ENCODE measurements at regions not wholly inside any gene's neighbourhood (a gene's known extent, or its start where the extent isn't known, plus 50 kb on each side); places are given as distances from the start of the nearest gene placed in this dataset.

DNA sequence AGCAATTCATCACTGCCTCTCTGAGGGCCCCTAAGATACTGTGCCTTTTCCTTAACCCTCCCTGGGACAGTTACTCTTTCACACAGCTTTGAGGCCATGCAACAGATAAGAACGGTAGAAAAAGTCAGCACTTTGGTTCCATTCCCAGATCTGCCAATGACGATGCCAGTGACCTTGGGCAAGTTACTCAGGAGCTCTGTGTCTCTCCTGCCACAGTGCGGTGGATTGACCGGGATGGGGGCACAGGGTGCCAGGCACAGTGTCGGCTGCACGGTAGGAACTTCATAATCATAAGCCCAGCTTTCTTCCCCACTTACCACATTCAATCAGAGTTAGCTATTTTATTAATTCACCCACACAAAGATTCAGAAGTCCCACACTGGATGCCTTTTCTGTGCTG is 1041.8 kb downstream of the TBC1D22A start:
- Histone ChIP-seq H3K4me1 (ENCODE audit: low read length) (no peaks in the 10 kb centered on the region), H3K9me2 (replicated peaks; ENCODE audit: insufficient read depth, low read length) (no peaks in the 10 kb centered on the region)

DNA sequence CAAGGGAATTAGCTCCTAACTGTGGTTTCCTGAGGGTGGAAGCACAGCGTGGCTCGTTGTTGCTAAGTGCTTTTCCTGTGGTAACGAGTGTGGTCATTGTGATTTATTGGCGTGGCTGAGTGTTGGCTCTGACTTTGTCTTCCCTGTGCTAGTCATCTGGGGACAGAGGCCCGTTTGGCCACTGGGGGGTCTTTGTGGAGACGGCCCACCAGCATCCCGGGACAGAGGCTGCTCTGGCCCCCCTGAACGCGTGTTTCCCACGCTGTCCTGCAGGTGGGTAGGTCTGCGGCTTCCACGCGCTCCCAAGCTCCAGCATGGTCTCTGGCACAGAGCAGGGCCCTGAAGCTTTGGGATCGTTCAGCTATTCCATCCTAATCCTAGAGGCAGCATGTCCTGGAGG is 1040.0 kb downstream of the TBC1D22A start:
- no peak overlapping the region for H3K4me2 ChIP-seq (ENCODE audit: low read depth, low read length)
- no peak for DNase-seq
- H3K4me3 ChIP-seq (ENCODE audit: low read length): no peak overlapping the region
- H3K4me1 ChIP-seq (ENCODE audit: low read length): no peaks in the 10 kb centered on the region
- no peak overlapping the region for H3K9ac ChIP-seq (ENCODE audit: low read length)
- H3K9me2 ChIP-seq (replicated peaks; ENCODE audit: insufficient read depth, low read length): no peaks in the 10 kb centered on the region
- H3K9me3 ChIP-seq (replicated peaks; ENCODE audit: insufficient read depth, low read length): no peaks in the 10 kb centered on the region
- no peaks in the 10 kb centered on the region for H4K20me1 ChIP-seq (ENCODE audit: insufficient read depth, low read length)
- no peaks in the 10 kb centered on the region for H3K79me2 ChIP-seq (ENCODE audit: low read length)
- no peaks in the 10 kb centered on the region for H3K36me3 ChIP-seq (replicated peaks; ENCODE audit: insufficient read depth, low read length)
- H3K27me3 ChIP-seq (replicated peaks; ENCODE audit: insufficient read depth, low read length): no peaks in the 10 kb centered on the region
- no peak overlapping the region for H2AFZ ChIP-seq (ENCODE audit: low read length)
- H3K27ac ChIP-seq (ENCODE audit: low read length): no peak overlapping the region
- no peaks in the 10 kb centered on the region for H3F3A ChIP-seq (ENCODE audit: insufficient read depth, low read length)
- TF ChIP-seq, protein P1, sequence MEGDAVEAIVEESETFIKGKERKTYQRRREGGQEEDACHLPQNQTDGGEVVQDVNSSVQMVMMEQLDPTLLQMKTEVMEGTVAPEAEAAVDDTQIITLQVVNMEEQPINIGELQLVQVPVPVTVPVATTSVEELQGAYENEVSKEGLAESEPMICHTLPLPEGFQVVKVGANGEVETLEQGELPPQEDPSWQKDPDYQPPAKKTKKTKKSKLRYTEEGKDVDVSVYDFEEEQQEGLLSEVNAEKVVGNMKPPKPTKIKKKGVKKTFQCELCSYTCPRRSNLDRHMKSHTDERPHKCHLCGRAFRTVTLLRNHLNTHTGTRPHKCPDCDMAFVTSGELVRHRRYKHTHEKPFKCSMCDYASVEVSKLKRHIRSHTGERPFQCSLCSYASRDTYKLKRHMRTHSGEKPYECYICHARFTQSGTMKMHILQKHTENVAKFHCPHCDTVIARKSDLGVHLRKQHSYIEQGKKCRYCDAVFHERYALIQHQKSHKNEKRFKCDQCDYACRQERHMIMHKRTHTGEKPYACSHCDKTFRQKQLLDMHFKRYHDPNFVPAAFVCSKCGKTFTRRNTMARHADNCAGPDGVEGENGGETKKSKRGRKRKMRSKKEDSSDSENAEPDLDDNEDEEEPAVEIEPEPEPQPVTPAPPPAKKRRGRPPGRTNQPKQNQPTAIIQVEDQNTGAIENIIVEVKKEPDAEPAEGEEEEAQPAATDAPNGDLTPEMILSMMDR (IDR thresholded peaks at IDR 0.05; ENCODE audit: low read length): no peak
- TF ChIP-seq EZH2 (optimal IDR thresholded peaks at IDR 0.05; ENCODE audit: low read depth, low read length): no peak
- TF ChIP-seq EZH2phosphoT487 (IDR thresholded peaks at IDR 0.05; ENCODE audit: low read length): no peak

More for the DNA sequence above, 1041.8 kb downstream of the TBC1D22A start:
- TF ChIP-seq EZH2phosphoT487 (IDR thresholded peaks at IDR 0.05; ENCODE audit: low read length): no peak
- TF ChIP-seq, protein P1 (IDR thresholded peaks at IDR 0.05; ENCODE audit: low read length): no peak
- no peak for TF ChIP-seq EZH2 (optimal IDR thresholded peaks at IDR 0.05; ENCODE audit: low read depth, low read length)
- DNase-seq: no peak
- Histone ChIP-seq H3F3A (ENCODE audit: insufficient read depth, low read length) (no peaks in the 10 kb centered on the region), H3K27me3 (replicated peaks; ENCODE audit: insufficient read depth, low read length) (no peaks in the 10 kb centered on the region), H3K9me3 (replicated peaks; ENCODE audit: insufficient read depth, low read length) (no peaks in the 10 kb centered on the region), H4K20me1 (ENCODE audit: insufficient read depth, low read length) (no peaks in the 10 kb centered on the region), H3K4me2 (ENCODE audit: low read depth, low read length) (no peak overlapping the region), H3K36me3 (replicated peaks; ENCODE audit: insufficient read depth, low read length) (no peaks in the 10 kb centered on the region), H3K79me2 (ENCODE audit: low read length) (no peaks in the 10 kb centered on the region), H3K27ac (ENCODE audit: low read length) (no peak overlapping the region), H3K9ac (ENCODE audit: low read length) (no peak overlapping the region), H3K4me3 (ENCODE audit: low read length) (no peak overlapping the region), H2AFZ (ENCODE audit: low read length) (no peak overlapping the region)

DNA sequence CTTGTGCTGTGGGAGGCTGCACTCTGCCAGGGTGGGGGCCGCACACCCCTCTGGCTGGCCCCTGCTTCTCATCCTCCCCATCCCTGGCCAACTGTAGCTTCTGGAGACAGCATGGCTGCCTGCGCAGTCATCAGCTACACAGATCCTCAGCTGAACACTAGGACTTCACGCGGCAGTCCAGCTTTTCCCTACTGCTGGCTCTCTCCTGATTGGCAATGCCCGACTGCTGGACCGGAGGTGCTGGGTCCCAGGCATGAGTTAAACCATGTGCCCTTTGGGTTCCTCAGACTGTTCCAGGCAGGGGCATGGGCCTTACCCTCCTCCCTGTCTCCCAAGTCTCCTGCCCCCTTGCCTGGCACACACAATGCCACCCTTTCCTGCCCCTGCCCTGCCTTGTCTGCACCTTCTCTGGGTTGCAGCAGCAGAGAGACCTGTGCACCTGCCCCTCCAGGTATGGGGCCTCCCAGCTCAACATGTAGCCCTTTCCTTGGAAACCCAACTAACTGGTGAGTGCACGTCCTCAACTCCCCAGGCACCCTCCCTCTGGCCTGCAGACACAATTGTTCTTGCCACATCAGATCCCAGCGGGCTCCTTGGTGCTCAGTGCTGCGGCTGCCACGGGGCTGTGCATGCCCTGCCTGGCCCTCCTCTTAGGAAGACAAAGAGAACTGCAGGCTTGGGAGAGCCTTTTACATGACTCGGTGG is 1039.2 kb downstream of the TBC1D22A start:
- H3K27me3 ChIP-seq (replicated peaks; ENCODE audit: insufficient read depth, low read length): no peaks in the 10 kb centered on the region
- no peak overlapping the region for H2AFZ ChIP-seq (ENCODE audit: low read length)
- no peaks in the 10 kb centered on the region for H4K20me1 ChIP-seq (ENCODE audit: insufficient read depth, low read length)
- H3F3A ChIP-seq (ENCODE audit: insufficient read depth, low read length): no peaks in the 10 kb centered on the region
- no peak overlapping the region for H3K27ac ChIP-seq (ENCODE audit: low read length)
- no peak for DNase-seq
- H3K9me3 ChIP-seq (replicated peaks; ENCODE audit: insufficient read depth, low read length): no peaks in the 10 kb centered on the region
- no peaks in the 10 kb centered on the region for H3K79me2 ChIP-seq (ENCODE audit: low read length)
- TF ChIP-seq EZH2phosphoT487 (IDR thresholded peaks at IDR 0.05; ENCODE audit: low read length) (no peak), EZH2 (optimal IDR thresholded peaks at IDR 0.05; ENCODE audit: low read depth, low read length) (no peak)
- TF ChIP-seq, protein P1 (IDR thresholded peaks at IDR 0.05; ENCODE audit: low read length): no peak
- no peak overlapping the region for H3K4me3 ChIP-seq (ENCODE audit: low read length)
- H3K4me1 ChIP-seq (ENCODE audit: low read length): no peaks in the 10 kb centered on the region
- H3K9me2 ChIP-seq (replicated peaks; ENCODE audit: insufficient read depth, low read length): no peaks in the 10 kb centered on the region
- H3K4me2 ChIP-seq (ENCODE audit: low read depth, low read length): no peak overlapping the region
- no peak overlapping the region for H3K9ac ChIP-seq (ENCODE audit: low read length)
- no peaks in the 10 kb centered on the region for H3K36me3 ChIP-seq (replicated peaks; ENCODE audit: insufficient read depth, low read length)

Data from MM.1S (cell line).